ENCODE measurements at regions not wholly inside any gene's neighbourhood (a gene's known extent, or its start where the extent isn't known, plus 50 kb on each side); places are given as distances from the start of the nearest gene placed in this dataset.

- no peaks in the 10 kb centered on the region for H3K36me3 ChIP-seq
- H3K4me1 ChIP-seq = peaks cover 4% of the 10 kb centered on the region
- no peak overlapping the region for H3K27ac ChIP-seq
- TF ChIP-seq POLR2AphosphoS5 (IDR thresholded peaks at IDR 0.05) (no peak), CTCF (IDR thresholded peaks at IDR 0.05) (no peak), POLR2A (IDR thresholded peaks at IDR 0.05) (no peak), EP300 (IDR thresholded peaks at IDR 0.05) (no peak)
- no peaks in the 10 kb centered on the region for H3K27me3 ChIP-seq
- DNase-seq (ENCODE audit: low spot score in 2 of 2) = no peak
- no peaks in the 10 kb centered on the region for H3K9me3 ChIP-seq
- H3K4me3 ChIP-seq = no peak overlapping the region
Measured at GRCh38 chr4:127219232-127219631, 413.5 kb upstream of the INTU start.

GRCh38 chr4:127224556-127224955, 408.2 kb upstream of the INTU start:
- H3K4me1 ChIP-seq = no peaks in the 10 kb centered on the region
- no peak overlapping the region for H3K4me3 ChIP-seq
- TF ChIP-seq EP300 (IDR thresholded peaks at IDR 0.05) = no peak
- no peak for TF ChIP-seq CTCF (IDR thresholded peaks at IDR 0.05)
- no peak for TF ChIP-seq POLR2A (IDR thresholded peaks at IDR 0.05)
- TF ChIP-seq POLR2AphosphoS5 (IDR thresholded peaks at IDR 0.05) = no peak
- H3K9me3 ChIP-seq = no peaks in the 10 kb centered on the region
- H3K27me3 ChIP-seq = no peaks in the 10 kb centered on the region
- WGBS = 88% methylated on average over 5 of the region's 5 CpGs
- H3K36me3 ChIP-seq = no peaks in the 10 kb centered on the region
- no peak for DNase-seq (ENCODE audit: low spot score in 2 of 2)
- H3K27ac ChIP-seq = no peak overlapping the region

GRCh38 chr4:127229855-127230608, 402.7 kb upstream of the INTU start:
- DNase-seq (ENCODE audit: low spot score in 2 of 2) = no peak

GRCh38 chr4:127236889-127237288, 395.9 kb upstream of the INTU start:
- TF ChIP-seq POLR2AphosphoS5 (IDR thresholded peaks at IDR 0.05) = no peak
- no peak for TF ChIP-seq EP300 (IDR thresholded peaks at IDR 0.05)
- TF ChIP-seq POLR2A (IDR thresholded peaks at IDR 0.05) = no peak
- no peak for TF ChIP-seq CTCF (IDR thresholded peaks at IDR 0.05)
- peak in 1 of 2 donors; percentile 65 for DNase-seq (ENCODE audit: low spot score in 2 of 2)
- WGBS = 46% methylated on average over 2 of the region's 2 CpGs
- Histone ChIP-seq H3K4me1 (no peaks in the 10 kb centered on the region), H3K36me3 (no peaks in the 10 kb centered on the region), H3K9me3 (no peaks in the 10 kb centered on the region), H3K27me3 (no peaks in the 10 kb centered on the region), H3K27ac (no peak overlapping the region), H3K4me3 (no peak overlapping the region)

More at GRCh38 chr4:127229855-127230608, 402.7 kb upstream of the INTU start:
- Histone ChIP-seq H3K36me3 (no peaks in the 10 kb centered on the region), H3K27ac (no peak overlapping the region), H3K27me3 (no peaks in the 10 kb centered on the region), H3K9me3 (no peaks in the 10 kb centered on the region), H3K4me1 (no peaks in the 10 kb centered on the region), H3K4me3 (no peak overlapping the region)
- TF ChIP-seq CTCF (IDR thresholded peaks at IDR 0.05) (no peak), POLR2A (IDR thresholded peaks at IDR 0.05) (no peak), POLR2AphosphoS5 (IDR thresholded peaks at IDR 0.05) (no peak), EP300 (IDR thresholded peaks at IDR 0.05) (no peak)
- whole genome bisulfite sequencing = 60% methylated on average over 3 of the region's 3 CpGs

GRCh38 chr4:127237581-127237980, 395.2 kb upstream of the INTU start:
- no peaks in the 10 kb centered on the region for H3K9me3 ChIP-seq
- H3K4me3 ChIP-seq = no peak overlapping the region
- WGBS = 68% methylated on average over 1 of the region's 1 CpG
- no peak for TF ChIP-seq POLR2A (IDR thresholded peaks at IDR 0.05)
- no peak for TF ChIP-seq EP300 (IDR thresholded peaks at IDR 0.05)
- TF ChIP-seq POLR2AphosphoS5 (IDR thresholded peaks at IDR 0.05) = no peak
- no peak for TF ChIP-seq CTCF (IDR thresholded peaks at IDR 0.05)
- H3K36me3 ChIP-seq = no peaks in the 10 kb centered on the region
- no peak for DNase-seq (ENCODE audit: low spot score in 2 of 2)
- no peaks in the 10 kb centered on the region for H3K4me1 ChIP-seq
- no peak overlapping the region for H3K27ac ChIP-seq
- no peaks in the 10 kb centered on the region for H3K27me3 ChIP-seq

Measured in suprapubic skin (tissue), 4 donors.